Panc1 (cell line): ENCODE measurements at regions not wholly inside any gene's neighbourhood (a gene's known extent, or its start where the extent isn't known, plus 50 kb on each side); places are given as distances from the start of the nearest gene placed in this dataset.

ENCODE experiments used
- CTCF ChIP-seq: fragments of 450-650 bp; IDR thresholded peaks from 2 replicates; pipeline ENCODE4 v1.5.1; 2017; ENCODE audit warnings: mild to moderate bottlenecking
- REST ChIP-seq, 2 experiments: IDR thresholded peaks; 2 replicates each; pipeline ENCODE4 v1.6.1; 2011 to 2012; ENCODE audit warnings: low read depth in 2 of 2, control low read depth in 1 of 2, low read length in 1 of 2, mild to moderate bottlenecking in 1 of 2, moderate library complexity in 1 of 2; ENCODE audit not compliant: insufficient read depth in 1 of 2
- SIN3A ChIP-seq: IDR thresholded peaks from 2 replicates; pipeline ENCODE4 v1.6.1; 2012; ENCODE audit warnings: low read depth, mild to moderate bottlenecking, low read length, moderate library complexity, borderline replicate concordance; ENCODE audit not compliant: insufficient read depth
- TCF7L2 ChIP-seq: IDR thresholded peaks from 2 replicates; pipeline ENCODE4 v1.6.1; 2011; ENCODE audit warnings: mild to moderate bottlenecking, low read depth, low read length, inconsistent platforms

- no peak for TF ChIP-seq SIN3A
- peak; percentile 62 for TF ChIP-seq CTCF
- no peak for TF ChIP-seq TCF7L2
- TF ChIP-seq REST (IDR thresholded peaks at IDR 0.05; ENCODE audit: insufficient read depth in 1 of 2, low read depth in 2 of 2, low read length in 1 of 2) = no peak
Observed at GRCh38 chr13:62357887-62358645, 942.4 kb upstream of the PCDH20 start.
